ENCODE measurements at regions not wholly inside any gene's neighbourhood (a gene's known extent, or its start where the extent isn't known, plus 50 kb on each side); places are given as distances from the start of the nearest gene placed in this dataset.
A peak's percentile ranks its signal among the peaks of the same experiment; 100 is the strongest.

DNA sequence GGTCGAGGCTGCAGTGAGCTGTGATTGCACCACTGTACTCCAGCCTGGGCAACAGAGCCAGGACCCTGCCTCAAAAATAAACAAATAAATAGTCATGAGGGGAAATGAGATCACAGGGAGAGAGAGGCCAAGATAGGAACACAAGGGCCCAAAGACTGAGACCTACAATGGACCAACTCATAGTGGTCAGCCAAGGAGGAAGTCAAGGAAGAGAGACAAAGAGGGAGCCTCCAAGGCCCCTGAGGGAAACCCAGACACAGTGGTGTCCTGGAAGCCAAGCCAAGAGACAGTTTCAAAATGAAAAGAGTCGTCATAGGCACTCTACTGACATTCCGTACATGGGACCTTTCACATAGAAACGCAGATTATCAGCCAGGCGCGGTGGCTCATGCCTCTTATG, 153.3 kb downstream of the BCOR start:
- Histone ChIP-seq H3K23ac (ENCODE audit: insufficient read length, low read depth, low read length) (no peak overlapping the region), H4K20me1 (ENCODE audit: control insufficient read depth, insufficient read depth, insufficient read length) (no peaks in the 10 kb centered on the region), H2AK5ac (ENCODE audit: insufficient read length, low read length) (no peak overlapping the region), H3T11ph (ENCODE audit: low read length) (no peak overlapping the region), H4K5ac (ENCODE audit: insufficient read length, low read depth, low read length) (no peak overlapping the region), H4K8ac (replicated peaks; ENCODE audit: insufficient read length, low read depth, low read length) (no peak overlapping the region), H2BK120ac (ENCODE audit: low read depth, low read length, poor library complexity, severe bottlenecking) (no peak overlapping the region), H2BK12ac (ENCODE audit: insufficient read length, low read depth, low read length) (no peak overlapping the region), H3K56ac (ENCODE audit: insufficient read length, low read depth, low read length) (no peak overlapping the region), H2BK5ac (ENCODE audit: insufficient read length, low read length) (no peak overlapping the region), H2AFZ (ENCODE audit: low read length) (no peak overlapping the region), H3K27me3 (ENCODE audit: insufficient read depth, low read length) (no peaks in the 10 kb centered on the region), H3K23me2 (ENCODE audit: insufficient read length, low read depth, low read length, poor library complexity, severe bottlenecking) (no peaks in the 10 kb centered on the region), H3K79me1 (ENCODE audit: insufficient read depth, low read depth, low read length, poor library complexity, severe bottlenecking) (no peaks in the 10 kb centered on the region), H3K14ac (ENCODE audit: insufficient read depth, low read length) (no peak overlapping the region), H4K91ac (ENCODE audit: insufficient read length, low read depth, low read length) (no peak overlapping the region), H3K9ac (ENCODE audit: extremely low read depth, insufficient read length, low read length) (no peak overlapping the region), H3K79me2 (ENCODE audit: insufficient read depth, low read length) (no peaks in the 10 kb centered on the region), H3K27ac (ENCODE audit: insufficient read length, low read depth, low read length) (no peak overlapping the region), H3K9me3 (ENCODE audit: control insufficient read depth, low read depth, low read length) (no peaks in the 10 kb centered on the region), H2BK20ac (ENCODE audit: low read depth, low read length, poor library complexity, severe bottlenecking) (no peak overlapping the region), H2BK15ac (ENCODE audit: low read depth, low read length) (no peak overlapping the region), H3K18ac (ENCODE audit: insufficient read length, low read depth, low read length) (no peak overlapping the region), H3K4me2 (ENCODE audit: insufficient read depth, insufficient read length, low read length) (no peak overlapping the region), H3K4me1 (ENCODE audit: insufficient read depth, low read length) (peaks cover 2% of the 10 kb centered on the region; the same call in 1 of the 2 replicates), H3K4ac (ENCODE audit: low read depth, low read length) (no peak overlapping the region)
- no peak for TF ChIP-seq CTCF (conservative IDR thresholded peaks at IDR 0.05)
- peaks cover 16 to 25% of the 10 kb centered on the region in 2 experiments for H3K4me1 Mint-ChIP-seq
- no CpG with 5 or more reads among the region's 6 CpGs for WGBS (ENCODE audit: extremely low coverage, insufficient read length, low lambda C conversion rate)
- DNase-seq: no peak
- H3K9me3 Mint-ChIP-seq: peaks cover 63 to 84% of the 10 kb centered on the region in 2 experiments
- peak overlapping the region in 1 of 3 experiments; percentile 71; a peak in 1 of 7 replicates for H3K27ac Mint-ChIP-seq
- peaks cover 12% of the 10 kb centered on the region for H3K27me3 Mint-ChIP-seq (ENCODE audit: low read depth)
- H3K4me3 Mint-ChIP-seq: no peak overlapping the region
- peaks cover 0 to 4% (median 3%) of the 10 kb centered on the region in 3 experiments; a peak in 4 of 7 replicates for H3K36me3 Mint-ChIP-seq (ENCODE audit: insufficient read depth in 1 of 3, low read depth in 3 of 3)

Measured in H9 (cell line).